GM18517 (cell line): ENCODE measurements at regions not wholly inside any gene's neighbourhood (a gene's known extent, or its start where the extent isn't known, plus 50 kb on each side); places are given as distances from the start of the nearest gene placed in this dataset.

Experiments
- ATAC-seq: cut with Tn5 transposase; IDR thresholded peaks from one replicate; pipeline ENCODE4 v1.9.1; 2021; ENCODE audit warnings: mild to moderate bottlenecking, moderate library complexity; ENCODE audit not compliant: unreplicated experiment

DNA sequence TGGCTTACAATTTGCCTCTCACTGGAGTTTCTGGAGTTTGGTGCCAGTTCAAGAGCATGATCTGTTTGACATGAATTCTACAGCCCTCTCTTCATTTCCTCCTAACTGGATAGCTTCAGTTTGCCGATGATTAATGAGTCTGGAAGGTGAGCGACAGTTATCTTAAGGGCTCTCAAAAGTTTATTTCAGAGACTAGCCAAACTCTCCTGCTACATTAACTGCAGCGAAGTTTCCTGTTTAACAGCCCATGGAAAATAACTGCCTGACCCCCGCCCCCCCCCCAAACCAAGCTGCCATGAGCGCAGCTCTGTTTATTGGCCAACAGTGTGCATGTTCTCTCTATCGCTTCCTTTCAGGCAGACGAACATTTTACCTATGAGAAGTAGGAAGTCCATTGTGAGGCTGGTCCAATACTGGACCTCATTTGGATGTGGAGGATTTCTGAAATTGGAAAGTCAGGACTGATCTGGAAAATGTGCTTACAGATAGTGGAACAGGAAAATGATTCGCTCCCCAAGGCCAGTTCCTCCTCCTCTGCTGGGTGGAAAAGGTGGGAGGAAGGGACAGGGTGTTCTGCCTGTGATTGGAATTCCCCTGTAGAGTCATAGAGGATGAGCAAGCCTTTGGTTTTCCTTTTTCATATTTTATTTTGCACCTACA, 522.2 kb upstream of the JAG1 start:
- ATAC-seq = no peak

DNA sequence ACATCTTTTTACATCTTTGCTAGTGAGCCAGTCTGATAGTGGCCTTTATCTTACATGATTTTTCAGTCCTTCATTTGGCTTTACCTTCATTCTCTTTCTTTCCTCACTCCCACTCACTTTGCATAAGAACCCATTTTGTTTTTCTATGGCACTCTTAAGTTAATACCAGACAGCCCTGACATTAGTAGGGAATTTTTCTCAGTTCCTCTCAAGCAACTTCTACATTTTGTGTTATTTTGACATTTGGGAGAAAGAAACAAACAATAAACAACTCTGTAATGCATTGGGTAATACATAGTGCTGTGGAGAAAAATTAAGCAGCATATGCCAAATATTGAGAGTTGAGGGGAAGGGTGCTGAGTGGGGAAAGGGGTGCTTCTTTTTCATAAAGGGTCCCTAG, 524.1 kb upstream of the JAG1 start:
- no peak for ATAC-seq

DNA sequence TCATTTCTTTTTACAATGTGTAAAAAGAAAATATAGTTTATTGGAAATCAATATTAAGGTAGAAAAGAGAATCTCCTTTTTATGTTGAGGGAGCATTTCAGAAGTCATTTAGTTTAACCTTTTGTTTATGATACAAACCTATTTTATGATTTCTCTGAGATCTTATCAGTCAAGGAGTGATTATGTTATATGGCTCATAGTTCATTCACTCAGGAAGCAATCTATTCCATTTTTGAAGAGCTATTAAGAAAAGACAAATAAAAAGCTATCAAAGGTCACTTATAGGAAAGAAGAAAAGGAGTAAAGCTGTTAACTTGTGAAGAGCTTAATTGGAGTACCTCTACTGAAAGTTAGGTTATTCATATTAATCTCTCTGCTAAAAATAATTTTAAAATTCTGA, 526.6 kb upstream of the JAG1 start:
- ATAC-seq = no peak

DNA sequence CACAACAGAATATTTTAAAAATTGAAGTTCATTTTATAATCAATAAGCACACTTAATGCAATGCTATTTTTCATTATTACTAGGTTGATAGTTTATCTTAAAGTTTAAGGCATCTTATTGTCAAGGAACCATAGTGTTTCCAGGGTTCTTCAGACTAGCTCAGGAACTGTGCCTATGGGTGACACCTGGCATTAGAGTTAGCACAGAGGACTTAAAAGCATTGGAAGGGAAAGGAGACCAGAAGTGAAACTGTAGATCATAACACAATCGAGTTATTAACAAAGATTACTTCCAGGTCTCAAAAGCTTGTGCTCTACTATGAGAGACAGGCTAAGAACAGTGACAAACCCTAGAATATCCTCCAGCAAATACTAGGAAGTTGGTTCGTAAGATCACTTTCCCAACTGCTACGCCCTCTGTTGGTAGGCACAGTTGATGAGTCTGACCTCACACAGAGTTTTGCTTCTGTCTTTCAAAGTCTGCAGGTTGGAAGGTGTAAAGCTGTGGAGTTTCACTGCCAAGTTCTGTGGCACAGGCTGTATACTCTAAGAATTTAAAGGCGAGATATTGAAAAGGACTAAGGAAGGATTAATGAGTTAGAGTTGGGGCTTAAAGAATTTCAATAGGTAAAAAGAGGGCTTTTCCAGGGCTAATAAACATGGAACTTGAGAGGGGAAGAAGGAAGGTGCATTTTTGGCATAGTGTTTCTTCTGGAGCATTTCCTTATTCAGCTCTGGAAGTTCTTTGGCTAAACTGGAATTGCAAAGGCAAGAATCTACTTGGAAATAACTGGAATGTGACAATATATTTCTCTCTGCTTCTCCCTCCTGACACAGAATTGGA, 531.3 kb upstream of the JAG1 start:
- peak; percentile 76 for ATAC-seq

DNA sequence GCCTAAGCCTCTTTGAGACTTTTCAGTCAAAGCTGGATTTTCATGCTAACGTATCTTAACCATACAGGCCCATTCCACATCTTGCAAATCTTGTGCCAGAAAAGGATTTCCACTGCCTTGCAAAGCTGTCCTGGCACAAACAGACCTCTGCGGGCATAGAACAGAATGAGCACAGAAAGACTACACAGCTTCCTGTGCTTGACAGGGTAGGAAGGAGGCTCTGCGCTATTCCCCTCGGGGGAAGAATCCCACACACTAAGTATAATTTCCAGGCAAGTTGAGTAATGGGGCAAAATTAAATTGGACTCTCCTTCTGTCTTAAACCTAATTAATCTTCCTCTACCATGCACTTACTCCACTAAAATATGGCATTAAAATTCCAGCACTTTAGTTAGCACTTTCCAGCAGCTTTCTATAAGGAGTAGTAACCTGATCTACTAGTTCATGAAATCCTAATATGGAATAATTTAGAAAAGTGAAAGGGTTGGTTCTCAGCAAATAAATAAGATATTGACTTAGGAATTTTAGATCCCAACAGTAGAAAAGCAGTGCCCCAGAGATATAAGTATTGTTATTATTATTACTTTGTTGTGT, 532.1 kb upstream of the JAG1 start:
- no peak for ATAC-seq

- no peak for ATAC-seq
These were observed 534.1 kb upstream of the JAG1 start for GRCh38 chr20:11207749-11208502.

DNA sequence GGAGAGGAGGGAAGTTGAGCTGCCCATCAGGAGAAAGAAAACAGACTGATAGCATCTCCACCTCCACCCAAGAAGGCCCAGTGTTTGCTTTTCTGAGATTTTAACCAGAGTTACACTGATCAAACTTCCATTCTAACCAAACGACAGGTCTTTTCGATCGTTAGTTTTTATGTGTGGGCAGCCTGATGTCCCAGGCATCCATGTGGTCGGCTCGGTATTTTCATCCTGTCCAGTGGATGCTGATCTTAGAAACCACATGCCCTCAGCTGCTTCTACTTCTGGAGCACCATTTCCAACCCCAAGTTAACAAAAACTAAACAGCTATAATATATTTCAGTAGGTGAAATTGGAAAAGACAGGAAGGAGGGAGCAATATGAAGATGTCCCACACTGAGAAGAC, 536.8 kb upstream of the JAG1 start:
- ATAC-seq = no peak

DNA sequence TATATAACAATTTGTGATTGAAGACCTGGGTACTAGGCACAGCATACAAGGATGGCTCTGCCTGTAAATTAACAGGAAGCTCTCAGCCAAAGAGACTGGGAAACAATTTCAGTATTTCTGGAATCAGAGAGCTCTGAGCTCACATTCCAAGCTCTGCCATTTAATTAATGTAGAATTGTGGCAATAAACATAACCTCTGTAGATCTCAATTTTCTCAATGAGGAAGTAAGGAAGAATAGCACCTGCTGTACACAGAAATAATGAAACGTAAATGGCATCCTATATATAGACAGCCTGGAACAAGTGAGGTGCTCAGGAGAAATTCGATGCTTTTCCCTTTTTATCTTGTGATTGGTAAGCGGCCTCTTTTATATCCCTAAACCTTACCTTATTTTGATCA, 538.5 kb upstream of the JAG1 start:
- no peak for ATAC-seq

GRCh38 chr20:11212902-11213301, 539.1 kb upstream of the JAG1 start:
- no peak for ATAC-seq

DNA sequence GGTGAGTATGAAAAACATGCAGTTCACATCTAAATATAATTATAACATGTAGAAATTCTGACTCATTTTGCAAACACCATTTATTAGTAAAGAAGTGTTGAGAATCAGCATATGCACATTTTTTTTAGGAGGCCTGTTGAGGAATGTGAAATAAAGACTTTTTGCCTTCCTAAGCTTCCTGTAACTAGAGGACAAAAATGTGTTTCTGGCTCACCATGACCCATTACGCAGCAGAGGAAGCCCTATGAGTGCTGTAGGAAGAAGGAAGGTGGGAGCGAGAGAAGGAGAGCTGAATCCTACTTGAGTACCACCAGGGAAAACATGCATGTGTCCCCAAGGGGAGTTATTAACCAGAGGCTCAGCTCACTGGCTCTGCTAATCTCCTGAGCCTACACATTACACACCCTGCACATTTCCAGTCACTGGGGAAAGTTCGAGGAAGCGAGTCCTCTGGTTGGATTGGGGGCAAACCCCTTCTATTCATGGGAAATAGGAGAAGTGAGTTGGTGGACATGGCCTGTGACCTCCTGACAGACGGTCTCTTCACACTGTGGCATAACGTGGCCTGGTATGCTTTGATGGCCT, 540.5 kb upstream of the JAG1 start:
- no peak for ATAC-seq

- no peak for ATAC-seq
These were observed 542.9 kb upstream of the JAG1 start for GRCh38 chr20:11216451-11217314.

GRCh38 chr20:11217326-11218172, 543.8 kb upstream of the JAG1 start:
- ATAC-seq = no peak

GRCh38 chr20:11218173-11218680, 544.4 kb upstream of the JAG1 start:
- ATAC-seq = no peak

DNA sequence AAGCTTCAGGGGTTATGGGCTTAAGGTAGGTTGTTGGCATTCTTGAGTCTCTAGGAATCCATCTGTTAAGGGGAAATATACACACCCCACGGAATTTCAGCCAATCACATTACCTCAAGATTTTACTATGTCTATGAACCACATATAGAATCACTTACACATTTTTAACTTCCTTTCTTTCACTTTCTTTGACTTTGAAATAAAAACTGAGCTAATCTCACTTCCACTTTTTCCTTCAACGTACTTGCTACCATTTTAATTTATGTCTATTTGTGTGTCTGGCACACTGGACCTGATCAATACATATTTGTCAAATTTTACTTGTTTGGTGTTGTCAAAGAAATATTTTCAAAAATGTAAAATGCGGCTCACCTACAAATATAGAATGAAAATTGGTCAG, 545.4 kb upstream of the JAG1 start:
- peak; percentile 66 for ATAC-seq

GRCh38 chr20:11221046-11221445, 547.2 kb upstream of the JAG1 start:
- no peak for ATAC-seq

DNA sequence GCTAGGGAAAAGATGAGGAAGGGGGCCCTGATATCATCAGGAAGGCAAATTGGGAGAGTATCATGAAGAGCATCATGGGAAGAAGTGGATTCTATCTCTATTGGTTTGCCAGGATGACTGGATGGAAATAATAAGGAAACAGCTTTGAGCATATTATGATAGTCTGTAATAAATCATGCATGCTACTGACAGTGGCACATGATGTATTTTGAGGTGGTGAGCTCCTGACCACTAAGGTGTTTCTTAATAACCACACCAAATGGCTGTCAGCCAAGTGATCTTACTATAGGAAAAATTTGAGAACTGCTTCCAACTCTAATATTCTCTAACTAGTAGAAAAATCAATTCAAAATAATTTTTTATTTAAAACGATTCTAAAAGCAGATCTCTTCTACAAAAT, 548.4 kb upstream of the JAG1 start:
- no peak for ATAC-seq

- ATAC-seq = no peak
These were observed 553.8 kb upstream of the JAG1 start for GRCh38 chr20:11227602-11228001.

- no peak for ATAC-seq
These were observed 556.0 kb upstream of the JAG1 start for GRCh38 chr20:11229772-11230171.

- ATAC-seq = no peak
These were observed 557.2 kb upstream of the JAG1 start for GRCh38 chr20:11230999-11231398.
